Upper lobe of right lung (tissue), 1 donor: ENCODE measurements at regions not wholly inside any gene's neighbourhood (a gene's known extent, or its start where the extent isn't known, plus 50 kb on each side); places are given as distances from the start of the nearest gene placed in this dataset.
A peak's percentile ranks its signal among the peaks of the same experiment; 100 is the strongest.
"Not testable (repeated sequence)": the region's sequence is repeated elsewhere in the genome, so short reads cannot be mapped to it uniquely, and the experiment has no call there.

ENCODE experiments used
- ATAC-seq: fragments of 200-7000 bp; cut with Tn5 transposase; one replicate; pipeline ENCODE4 v1.9.1; 2020; ENCODE audit warnings: mild to moderate bottlenecking, moderate library complexity
- DNase-seq: peaks from one replicate; pipeline ENCODE4 v3.0.0-alpha.2; 2020
- H3K27ac ChIP-seq: fragments of 200-600 bp; one replicate; pipeline ENCODE4 v1.8.0; 2022
- H3K27me3 ChIP-seq: fragments of 200-600 bp; one replicate; pipeline ENCODE4 v1.8.0; 2022; ENCODE audit warnings: mild to moderate bottlenecking
- H3K36me3 ChIP-seq: fragments of 200-600 bp; one replicate; pipeline ENCODE4 v1.8.0; 2022
- H3K4me1 ChIP-seq: fragments of 200-600 bp; one replicate; pipeline ENCODE4 v1.8.0; 2022
- H3K4me3 ChIP-seq: fragments of 200-600 bp; one replicate; pipeline ENCODE4 v1.8.0; 2022; ENCODE audit warnings: mild to moderate bottlenecking
- H3K9me3 ChIP-seq: fragments of 200-600 bp; one replicate; pipeline ENCODE4 v1.8.0; 2022
- intact Hi-C: fragments of 100-400 bp; cut with DNase I; formaldehyde crosslinking; loops from one replicate; pipeline ENCODE4 v1.11.0; 2022
- donor health status: DM: no; HTN: yes; CAD: no; lungs with severe emphysema.

DNA sequence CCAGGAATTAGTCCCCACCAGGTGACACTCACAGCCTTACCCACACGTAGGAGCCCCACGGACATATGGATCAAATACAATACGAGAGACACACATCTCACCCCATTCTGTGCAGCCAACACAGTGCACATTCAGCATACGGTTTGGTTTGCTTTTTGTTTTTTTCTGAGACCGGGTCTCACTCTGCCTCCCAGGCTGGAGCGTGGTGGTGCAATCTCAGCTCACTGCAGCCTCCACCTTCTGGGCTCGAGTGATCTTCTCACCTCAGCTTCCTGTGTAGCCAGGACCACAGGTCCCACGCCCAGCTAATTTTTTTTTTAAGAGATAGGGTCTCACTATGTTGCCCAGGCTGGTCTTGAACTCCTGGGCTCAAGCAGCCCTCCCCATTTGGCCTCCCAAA, 102.8 kb downstream of the POTEB start:
- H3K9me3 ChIP-seq, H3K36me3 ChIP-seq, ATAC-seq, H3K4me3 ChIP-seq, H3K27ac ChIP-seq, intact Hi-C loops, H3K27me3 ChIP-seq, DNase-seq, H3K4me1 ChIP-seq: not testable (repeated sequence)

DNA sequence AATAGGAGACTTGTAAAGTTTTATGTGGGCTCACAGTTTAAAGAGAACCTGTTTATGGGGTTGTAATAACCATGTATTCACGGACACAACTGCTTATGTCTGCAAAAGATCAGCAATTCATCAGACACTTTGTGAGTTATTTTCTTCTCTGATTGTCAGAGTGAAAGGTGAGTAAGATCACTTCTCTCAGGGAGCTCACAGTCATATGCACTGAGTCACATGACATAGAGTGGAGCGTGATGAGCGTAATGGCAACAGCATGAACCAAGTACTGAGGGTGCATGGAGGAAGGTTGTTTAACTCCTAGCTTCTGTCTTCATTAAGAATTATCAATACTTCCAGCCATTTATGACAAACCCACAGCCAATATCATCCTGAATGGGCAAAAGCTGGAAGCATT, 111.0 kb downstream of the POTEB start:
- DNase-seq, ATAC-seq, H3K27ac ChIP-seq, H3K4me1 ChIP-seq, intact Hi-C loops, H3K27me3 ChIP-seq, H3K36me3 ChIP-seq, H3K9me3 ChIP-seq, H3K4me3 ChIP-seq: not testable (repeated sequence)

DNA sequence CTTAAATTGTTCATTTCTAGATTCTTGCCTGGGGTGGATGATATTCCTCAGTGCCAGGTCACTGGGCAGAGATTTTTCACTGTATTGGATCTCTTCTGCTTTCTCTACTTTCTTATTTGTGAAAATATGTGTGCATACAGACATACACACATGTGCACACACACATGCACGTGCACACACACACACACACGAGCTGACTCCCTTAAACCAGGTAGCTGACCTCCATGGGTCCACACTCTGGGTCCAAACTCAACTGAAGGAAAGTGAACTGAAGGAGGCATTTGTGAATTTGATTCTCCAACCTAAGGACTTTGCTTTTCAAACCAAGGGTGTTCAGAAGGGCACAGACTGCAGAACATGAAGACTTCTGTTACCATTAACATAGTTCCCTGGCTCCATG, 113.8 kb downstream of the POTEB start:
- DNase-seq, intact Hi-C loops, H3K4me3 ChIP-seq, H3K9me3 ChIP-seq, H3K27me3 ChIP-seq, H3K27ac ChIP-seq, H3K4me1 ChIP-seq, ATAC-seq, H3K36me3 ChIP-seq: not testable (repeated sequence)

DNA sequence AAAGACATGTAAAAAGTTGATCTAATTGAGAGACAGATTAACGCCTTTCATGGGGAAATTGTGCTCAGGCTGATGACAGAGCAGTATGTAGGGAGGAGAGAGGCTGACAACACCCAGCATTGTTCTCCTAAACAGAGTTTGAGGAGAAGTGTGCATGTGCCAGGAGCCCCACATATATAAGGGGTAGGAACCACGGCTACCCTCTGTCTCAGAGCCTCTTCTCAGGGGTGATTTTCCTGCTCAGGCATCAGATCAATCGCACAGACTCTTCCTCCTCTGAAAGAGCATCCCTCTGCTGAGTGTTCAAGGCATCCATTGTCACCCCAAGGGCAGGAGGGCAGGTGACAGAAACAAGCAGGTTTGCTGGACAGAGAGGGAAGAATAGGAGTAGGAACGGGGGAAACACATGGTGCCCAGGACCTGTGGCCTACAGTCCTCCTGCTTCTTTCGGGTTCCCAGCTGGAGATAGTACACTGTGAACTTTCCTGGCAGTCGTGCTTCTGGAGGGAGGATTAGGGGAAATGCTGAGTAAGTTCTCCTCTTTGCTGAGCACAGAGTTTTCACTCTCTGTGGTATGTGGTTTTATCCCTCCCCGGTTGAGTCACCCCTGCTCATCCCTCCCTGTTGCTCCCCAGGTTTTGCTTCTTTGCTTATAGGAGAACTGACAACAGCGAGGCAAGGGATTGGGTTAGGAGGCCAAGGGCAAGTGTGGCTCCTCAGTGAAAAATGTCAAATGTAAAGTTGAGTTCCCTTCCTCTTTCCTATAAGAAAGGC, 117.1 kb downstream of the POTEB start:
- H3K27me3 ChIP-seq, H3K36me3 ChIP-seq, H3K4me3 ChIP-seq, intact Hi-C loops, H3K4me1 ChIP-seq, DNase-seq, H3K27ac ChIP-seq, H3K9me3 ChIP-seq: not testable (repeated sequence)
- peak; percentile 63 for ATAC-seq

DNA sequence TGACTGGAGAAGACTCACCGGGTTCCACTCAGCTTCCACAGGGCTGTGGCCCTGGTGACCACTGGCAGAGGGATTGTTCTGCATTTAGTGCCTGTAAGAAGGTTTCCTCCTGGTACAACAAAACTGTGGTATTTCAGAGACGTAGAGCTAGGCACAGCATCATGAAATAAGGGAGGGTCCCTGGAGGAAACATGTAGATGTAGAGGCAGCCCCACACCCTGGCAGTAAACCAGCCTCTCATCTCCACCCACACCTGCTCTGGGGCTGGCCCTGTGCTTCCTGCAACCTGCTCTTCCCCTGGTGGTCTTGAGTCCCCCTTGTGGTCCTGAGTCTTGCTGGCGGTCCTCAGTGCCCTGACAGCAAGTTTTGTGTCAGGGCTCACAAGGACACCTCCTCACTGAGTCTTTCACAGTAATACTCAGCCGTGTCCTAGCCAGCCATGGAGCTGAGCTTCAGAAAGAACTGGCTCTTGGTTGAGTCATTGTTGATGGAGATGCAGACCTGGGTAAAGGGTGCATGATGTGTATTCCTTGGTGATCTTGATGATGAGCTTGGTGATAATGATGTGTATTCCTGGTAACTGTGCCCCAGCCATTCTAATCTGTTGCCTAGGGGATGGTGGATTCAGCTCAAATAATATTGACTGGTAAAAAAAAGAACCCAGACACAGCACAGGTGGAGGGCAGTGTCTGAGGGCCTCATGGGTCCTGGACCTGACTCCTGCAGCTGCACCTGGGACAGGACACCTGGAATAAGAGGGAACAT, 118.0 kb downstream of the POTEB start:
- ATAC-seq, H3K9me3 ChIP-seq, H3K36me3 ChIP-seq, DNase-seq, H3K27ac ChIP-seq, H3K4me3 ChIP-seq, H3K27me3 ChIP-seq, H3K4me1 ChIP-seq, intact Hi-C loops: not testable (repeated sequence)

DNA sequence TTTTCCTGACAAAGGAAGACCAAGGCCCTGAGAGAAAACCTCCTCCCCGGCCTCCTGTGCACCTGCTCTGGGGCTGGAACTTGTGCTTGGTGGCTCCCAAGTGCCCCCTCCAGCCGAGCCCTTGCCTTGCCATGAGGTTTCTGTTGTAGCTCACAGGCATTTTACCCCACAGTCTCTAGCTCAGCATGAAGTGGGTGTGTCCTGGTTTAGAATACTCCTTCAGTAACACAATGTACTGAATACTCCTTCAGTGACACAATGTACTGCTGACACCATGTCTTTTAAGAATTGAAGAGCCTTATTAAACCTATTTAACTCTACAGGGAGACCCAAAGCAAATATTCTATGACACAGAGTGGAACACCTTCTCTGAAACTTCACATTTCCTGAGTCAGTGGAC, 123.7 kb downstream of the POTEB start:
- DNase-seq, H3K4me3 ChIP-seq, H3K27me3 ChIP-seq, H3K27ac ChIP-seq, intact Hi-C loops, H3K9me3 ChIP-seq, H3K36me3 ChIP-seq, H3K4me1 ChIP-seq: not testable (repeated sequence)
- ATAC-seq, result peak; percentile 86

DNA sequence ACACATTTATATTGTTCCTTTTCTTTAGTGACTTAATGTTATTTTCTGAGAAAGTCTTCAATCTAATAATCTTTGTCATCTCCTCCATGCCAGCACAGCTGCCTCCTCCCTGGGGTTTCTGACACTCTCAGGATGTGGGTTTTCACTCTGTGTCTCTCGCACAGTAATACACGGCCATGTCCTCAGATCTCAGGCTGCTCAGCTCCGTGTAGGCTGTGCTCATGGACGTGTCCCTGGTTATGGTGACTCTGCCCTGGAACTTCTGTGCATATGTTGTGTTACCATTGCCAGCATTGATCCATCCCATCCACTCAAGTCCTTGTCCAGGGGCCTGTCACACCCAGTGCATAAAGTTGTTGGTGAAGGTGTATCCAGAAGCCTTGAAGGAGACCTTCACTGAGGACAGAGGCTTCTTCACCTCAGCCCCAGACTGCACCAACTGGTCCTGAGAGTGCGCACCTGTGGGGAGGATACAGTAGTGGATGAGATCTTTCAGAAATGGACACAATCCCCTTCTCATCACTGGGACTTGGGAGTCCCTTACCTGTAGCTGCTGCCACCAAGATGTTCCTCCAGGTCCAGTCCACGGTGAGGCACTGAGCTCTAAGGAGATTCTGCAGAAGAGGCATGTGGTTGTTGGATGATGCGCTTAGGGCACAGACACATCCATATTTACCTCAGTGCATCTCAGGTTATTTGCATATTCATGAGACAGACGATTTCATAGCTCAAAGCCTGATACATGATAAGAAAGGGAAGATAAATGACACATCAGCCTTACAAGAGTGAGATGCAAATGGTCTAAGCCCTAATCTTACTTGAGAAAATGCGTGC, 125.2 kb downstream of the POTEB start:
- H3K27ac ChIP-seq, H3K9me3 ChIP-seq, H3K4me3 ChIP-seq, intact Hi-C loops, H3K36me3 ChIP-seq, H3K27me3 ChIP-seq, DNase-seq, H3K4me1 ChIP-seq: not testable (repeated sequence)
- ATAC-seq, result peak; percentile 28

DNA sequence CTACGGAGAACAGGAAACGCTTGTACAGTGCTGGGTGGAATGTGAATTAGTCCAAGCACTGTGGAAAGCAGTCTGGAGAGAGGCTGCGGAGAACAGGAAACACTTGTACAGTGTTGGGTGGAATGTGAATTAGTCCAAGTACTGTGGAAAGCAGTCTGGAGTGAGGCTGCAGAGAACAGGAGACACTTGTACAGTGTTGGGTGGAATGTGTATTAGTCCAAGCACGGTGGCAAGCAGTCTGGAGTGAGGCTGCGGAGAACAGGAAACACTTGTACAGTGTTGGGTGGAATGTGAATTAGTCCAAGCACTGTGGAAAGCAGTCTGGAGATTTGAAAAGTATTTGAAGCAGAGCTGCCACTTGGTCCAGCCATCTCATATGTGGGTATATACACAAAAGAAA, 128.4 kb downstream of the POTEB start:
- peak; percentile 77 for ATAC-seq
- H3K4me1 ChIP-seq, H3K9me3 ChIP-seq, DNase-seq, H3K36me3 ChIP-seq, H3K4me3 ChIP-seq, H3K27me3 ChIP-seq, H3K27ac ChIP-seq, intact Hi-C loops: not testable (repeated sequence)

DNA sequence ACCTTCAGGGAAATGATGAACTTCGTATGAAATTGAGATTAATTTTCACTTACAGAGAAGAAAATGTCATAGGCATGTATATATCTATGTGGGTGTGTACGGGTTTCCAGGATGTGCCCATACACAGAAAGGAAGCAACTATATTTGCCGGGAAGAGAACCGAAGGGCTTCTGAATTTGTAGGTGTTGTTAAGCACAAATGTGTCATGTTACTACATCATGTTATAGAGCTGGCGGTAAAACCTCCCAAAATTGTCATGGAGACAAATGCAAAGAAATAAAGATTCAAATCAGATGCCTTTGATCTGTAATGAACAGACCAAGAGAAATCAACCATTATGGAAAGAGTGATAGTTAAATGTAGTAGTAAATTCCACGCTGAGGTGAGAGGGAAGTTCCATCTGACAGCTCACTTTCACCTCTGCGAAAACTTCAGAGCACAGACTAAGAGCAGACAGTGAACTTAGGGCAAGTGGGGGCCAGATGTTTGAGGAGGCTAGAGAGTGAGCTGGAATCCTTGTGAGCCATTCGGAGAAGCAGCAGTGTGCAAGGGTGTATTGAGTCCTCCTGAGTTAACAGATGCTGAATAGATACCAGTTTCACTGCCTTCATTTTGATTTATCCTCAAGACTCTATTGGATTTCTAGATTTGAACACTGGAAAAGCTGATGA, 133.2 kb downstream of the POTEB start:
- ATAC-seq, intact Hi-C loops: not testable (repeated sequence)

DNA sequence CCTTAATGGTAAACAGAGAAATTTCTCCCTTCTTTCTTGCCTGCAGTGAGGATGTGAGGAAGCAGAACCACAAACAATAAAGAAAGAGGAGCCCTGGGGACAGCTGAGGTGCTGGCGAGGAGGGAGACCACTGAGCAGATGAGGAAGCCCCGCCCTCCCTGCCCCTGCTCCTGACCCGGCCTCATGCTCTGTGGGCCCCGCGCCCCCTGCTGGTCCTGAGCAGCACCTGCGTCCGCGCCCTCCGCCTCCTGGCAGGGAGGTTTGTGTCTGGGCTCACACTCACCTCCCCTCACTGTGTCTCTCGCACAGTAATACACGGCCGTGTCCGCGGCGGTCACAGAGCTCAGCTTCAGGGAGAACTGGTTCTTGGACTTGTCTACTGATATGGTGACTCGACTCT, 135.5 kb downstream of the POTEB start:
- H3K4me1 ChIP-seq, H3K36me3 ChIP-seq, ATAC-seq, H3K27ac ChIP-seq, DNase-seq, H3K4me3 ChIP-seq, intact Hi-C loops, H3K27me3 ChIP-seq, H3K9me3 ChIP-seq: not testable (repeated sequence)

More for the DNA sequence above, 133.2 kb downstream of the POTEB start:
- not testable (repeated sequence) for H3K9me3 ChIP-seq, H3K27ac ChIP-seq, DNase-seq, H3K4me1 ChIP-seq, H3K27me3 ChIP-seq, H3K4me3 ChIP-seq, H3K36me3 ChIP-seq

DNA sequence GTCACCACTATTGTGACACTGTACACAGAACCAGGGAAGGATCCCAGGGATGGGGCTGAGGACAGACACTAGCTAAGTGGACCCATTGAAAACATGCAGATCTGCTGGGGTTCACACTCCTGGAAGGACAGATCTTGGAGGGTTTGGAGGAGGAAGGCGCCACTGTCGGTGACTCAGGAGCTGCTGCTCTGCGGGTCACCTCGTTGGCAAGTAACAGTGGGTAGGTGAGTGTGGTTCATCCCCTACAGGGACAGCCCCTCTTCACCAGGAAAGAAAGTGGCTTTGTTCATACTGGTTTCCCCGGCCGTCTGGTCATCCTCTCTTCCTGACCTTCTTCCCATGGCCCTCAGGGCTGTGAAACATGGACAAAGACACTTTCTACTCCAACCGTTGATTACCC, 139.5 kb downstream of the POTEB start:
- intact Hi-C loops, result not testable (repeated sequence)

DNA sequence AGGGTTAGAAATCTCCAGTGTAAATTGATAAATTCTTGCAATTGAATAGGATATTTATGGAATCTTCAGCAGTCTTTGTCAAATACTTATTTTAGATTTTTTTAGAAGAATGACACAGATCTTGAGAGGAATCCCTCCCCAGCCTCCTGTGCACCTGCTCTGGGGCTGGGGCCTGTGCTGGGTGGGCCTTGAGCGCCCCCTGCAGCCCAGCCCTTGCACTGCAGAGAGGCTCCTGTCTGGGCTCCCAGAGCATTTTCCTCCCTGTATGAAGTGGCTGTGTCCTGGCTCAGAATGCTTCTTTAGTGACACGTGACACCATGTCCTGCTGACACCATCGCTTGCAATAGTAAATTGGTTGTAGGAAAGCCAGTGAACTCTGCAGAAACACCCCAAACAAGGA, 141.1 kb downstream of the POTEB start:
- H3K27me3 ChIP-seq, intact Hi-C loops, H3K4me1 ChIP-seq, DNase-seq, H3K9me3 ChIP-seq, H3K4me3 ChIP-seq, H3K27ac ChIP-seq, H3K36me3 ChIP-seq, ATAC-seq: not testable (repeated sequence)

More for the DNA sequence above, 139.5 kb downstream of the POTEB start:
- DNase-seq, ATAC-seq, H3K9me3 ChIP-seq, H3K36me3 ChIP-seq, H3K4me3 ChIP-seq, H3K4me1 ChIP-seq, H3K27me3 ChIP-seq, H3K27ac ChIP-seq: not testable (repeated sequence)

DNA sequence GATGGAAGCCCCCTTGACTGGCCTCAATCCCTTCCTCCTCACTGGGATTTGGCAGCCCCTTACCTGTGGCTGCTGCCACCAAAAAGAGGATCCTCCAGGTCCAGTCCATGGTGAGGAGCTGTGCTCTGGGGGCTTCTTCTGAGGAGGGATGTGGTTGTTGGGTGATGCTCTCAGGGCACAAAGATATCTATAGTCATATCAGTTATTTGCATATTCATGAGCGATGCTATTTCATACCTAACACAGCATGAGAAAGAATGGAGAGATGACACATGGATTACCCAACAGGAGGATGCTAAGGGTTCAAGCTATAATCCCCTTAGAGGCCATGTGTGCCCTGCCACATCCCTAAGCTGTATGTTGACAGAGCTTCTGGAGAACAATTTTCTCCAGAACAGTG, 141.7 kb downstream of the POTEB start:
- ATAC-seq, intact Hi-C loops, H3K4me1 ChIP-seq, H3K36me3 ChIP-seq, H3K4me3 ChIP-seq, H3K27me3 ChIP-seq, H3K9me3 ChIP-seq, H3K27ac ChIP-seq, DNase-seq: not testable (repeated sequence)
